ENCODE measurements at regions not wholly inside any gene's neighbourhood (a gene's known extent, or its start where the extent isn't known, plus 50 kb on each side); places are given as distances from the start of the nearest gene placed in this dataset.

DNA sequence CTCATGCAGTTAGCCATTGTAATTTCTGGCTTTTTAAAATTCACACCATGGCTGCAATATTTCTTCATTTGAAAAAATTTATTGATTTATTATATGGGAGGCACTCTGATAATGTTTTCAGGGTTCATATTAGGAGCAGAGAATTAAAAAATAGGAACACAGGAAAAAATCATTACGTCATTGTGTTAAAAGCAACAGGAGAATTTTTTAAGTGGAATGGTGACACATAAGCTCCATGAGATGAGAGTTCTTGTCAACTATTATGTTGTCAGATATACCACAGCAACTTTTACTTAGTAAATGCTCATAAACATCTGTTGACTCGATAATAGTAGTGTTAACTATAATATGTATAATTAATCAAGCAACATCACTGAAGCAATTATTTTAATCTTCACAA is 400.1 kb downstream of the TDRD3 start:
- intact Hi-C loops (cut with DNase I): no loop called here
- ATAC-seq (no peak), DNase-seq (no peak)
- no peaks in the 10 kb centered on the region for H3K9me3 ChIP-seq
- no peaks in the 10 kb centered on the region for H3K27me3 ChIP-seq
- TF ChIP-seq, protein P1, sequence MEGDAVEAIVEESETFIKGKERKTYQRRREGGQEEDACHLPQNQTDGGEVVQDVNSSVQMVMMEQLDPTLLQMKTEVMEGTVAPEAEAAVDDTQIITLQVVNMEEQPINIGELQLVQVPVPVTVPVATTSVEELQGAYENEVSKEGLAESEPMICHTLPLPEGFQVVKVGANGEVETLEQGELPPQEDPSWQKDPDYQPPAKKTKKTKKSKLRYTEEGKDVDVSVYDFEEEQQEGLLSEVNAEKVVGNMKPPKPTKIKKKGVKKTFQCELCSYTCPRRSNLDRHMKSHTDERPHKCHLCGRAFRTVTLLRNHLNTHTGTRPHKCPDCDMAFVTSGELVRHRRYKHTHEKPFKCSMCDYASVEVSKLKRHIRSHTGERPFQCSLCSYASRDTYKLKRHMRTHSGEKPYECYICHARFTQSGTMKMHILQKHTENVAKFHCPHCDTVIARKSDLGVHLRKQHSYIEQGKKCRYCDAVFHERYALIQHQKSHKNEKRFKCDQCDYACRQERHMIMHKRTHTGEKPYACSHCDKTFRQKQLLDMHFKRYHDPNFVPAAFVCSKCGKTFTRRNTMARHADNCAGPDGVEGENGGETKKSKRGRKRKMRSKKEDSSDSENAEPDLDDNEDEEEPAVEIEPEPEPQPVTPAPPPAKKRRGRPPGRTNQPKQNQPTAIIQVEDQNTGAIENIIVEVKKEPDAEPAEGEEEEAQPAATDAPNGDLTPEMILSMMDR (IDR thresholded peaks at IDR 0.05): no peak
- no peak for TF ChIP-seq POLR2A (IDR thresholded peaks at IDR 0.05)
- H3K4me1 ChIP-seq: no peaks in the 10 kb centered on the region
- 55 to 59% methylated on average over 2 of the region's 2 CpGs for WGBS, 2 donors
- H3K27ac ChIP-seq: no peak overlapping the region
- no peak overlapping the region for H3K4me3 ChIP-seq
- H3K36me3 ChIP-seq (replicated peaks in 1 of 2; ENCODE audit: insufficient read depth in 1 of 2, low read depth in 2 of 2): no peaks in the 10 kb centered on the region

DNA sequence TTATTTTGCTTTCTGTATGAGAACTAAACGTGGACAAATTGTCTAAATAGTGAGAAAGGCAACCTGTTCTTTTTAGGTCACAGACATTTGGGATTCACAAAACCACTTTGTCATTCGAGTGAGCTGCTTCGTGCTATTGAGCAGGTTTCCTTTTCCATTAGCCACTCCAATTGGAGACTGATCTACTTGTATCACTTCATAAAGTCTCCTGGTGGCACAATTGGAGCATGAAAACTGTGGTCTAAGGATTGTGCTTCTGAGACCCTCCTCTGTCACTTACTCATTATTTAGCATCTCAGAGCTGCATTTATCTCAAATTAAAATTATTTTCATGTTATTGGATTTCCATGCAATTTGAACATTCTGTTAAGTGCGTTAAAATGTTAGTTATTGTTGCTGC is 397.7 kb downstream of the TDRD3 start:
- Histone ChIP-seq H3K4me1 (no peaks in the 10 kb centered on the region), H3K27me3 (no peaks in the 10 kb centered on the region), H3K27ac (no peak overlapping the region), H3K9me3 (no peaks in the 10 kb centered on the region), H3K4me3 (no peak overlapping the region), H3K36me3 (replicated peaks in 1 of 2; ENCODE audit: insufficient read depth in 1 of 2, low read depth in 2 of 2) (no peaks in the 10 kb centered on the region)
- intact Hi-C loops (cut with DNase I): no loop called here
- no peak for ATAC-seq
- DNase-seq: no peak
- TF ChIP-seq POLR2A (IDR thresholded peaks at IDR 0.05): no peak
- TF ChIP-seq, protein P1 (IDR thresholded peaks at IDR 0.05): no peak
- 66 to 68% methylated on average over 4 of the region's 4 CpGs for WGBS, 2 donors

DNA sequence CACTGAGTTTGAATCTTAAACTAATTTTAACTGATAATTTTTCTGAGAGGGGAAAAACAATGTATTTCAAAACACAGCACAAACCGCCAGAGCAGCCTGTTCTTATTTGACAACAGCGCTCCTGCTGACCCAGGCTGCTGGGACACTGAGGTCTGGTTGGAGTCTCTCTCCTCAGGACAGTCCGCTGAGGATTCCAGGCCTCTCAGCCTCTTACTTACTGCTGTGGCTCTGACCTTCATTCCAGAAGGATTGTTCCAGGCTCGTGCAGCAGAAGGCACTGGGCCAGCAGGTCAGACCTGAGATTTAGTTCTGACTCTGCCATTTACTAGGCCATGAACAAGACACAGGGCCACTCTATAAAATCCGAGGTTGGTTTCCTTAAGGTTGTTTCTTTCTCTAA is 393.6 kb downstream of the TDRD3 start:
- intact Hi-C loops (cut with DNase I): no loop called here
- TF ChIP-seq, protein P1 (IDR thresholded peaks at IDR 0.05): no peak
- no peak for TF ChIP-seq POLR2A (IDR thresholded peaks at IDR 0.05)
- no peaks in the 10 kb centered on the region for H3K36me3 ChIP-seq (replicated peaks in 1 of 2; ENCODE audit: insufficient read depth in 1 of 2, low read depth in 2 of 2)
- DNase-seq (no peak), ATAC-seq (no peak)
- H3K9me3 ChIP-seq: no peaks in the 10 kb centered on the region
- H3K4me3 ChIP-seq: no peak overlapping the region
- 72 to 76% methylated on average over 5 of the region's 5 CpGs for WGBS, 2 donors
- H3K4me1 ChIP-seq: no peaks in the 10 kb centered on the region
- no peaks in the 10 kb centered on the region for H3K27me3 ChIP-seq
- no peak overlapping the region for H3K27ac ChIP-seq

DNA sequence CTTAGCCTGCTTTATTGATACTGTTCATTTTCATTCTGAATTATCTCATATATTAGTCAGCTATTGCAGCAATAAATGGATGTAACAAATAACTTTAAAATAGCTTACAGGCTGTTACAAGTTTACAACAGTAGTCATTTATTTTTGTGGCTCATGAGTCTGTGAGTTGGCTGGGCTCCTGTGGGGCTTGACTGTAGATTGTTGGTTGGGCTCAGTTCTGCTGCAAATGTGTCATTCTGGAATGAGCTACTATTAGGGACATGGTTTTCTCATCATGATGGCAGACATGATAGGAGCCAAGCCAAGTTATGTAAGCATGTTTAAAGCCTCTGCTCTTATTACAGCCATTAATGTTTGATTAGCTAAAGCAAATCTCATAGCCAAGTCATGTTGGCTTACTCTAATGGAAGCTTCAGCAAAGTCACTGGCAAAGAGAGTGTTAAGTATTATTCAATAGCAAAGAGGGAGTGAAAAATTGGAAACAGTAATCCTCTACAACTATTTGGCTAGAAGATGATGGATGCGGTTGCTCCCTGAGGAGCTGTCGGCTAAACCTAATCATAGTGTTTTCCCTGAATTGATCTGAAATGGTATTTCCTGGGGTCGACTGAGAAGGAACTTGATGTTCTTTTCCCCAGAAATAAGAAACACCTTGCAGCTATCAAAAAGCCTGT is 391.3 kb downstream of the TDRD3 start:
- Histone ChIP-seq H3K27ac (no peak overlapping the region), H3K27me3 (no peaks in the 10 kb centered on the region), H3K4me3 (no peak overlapping the region), H3K4me1 (no peaks in the 10 kb centered on the region), H3K9me3 (no peaks in the 10 kb centered on the region), H3K36me3 (replicated peaks in 1 of 2; ENCODE audit: insufficient read depth in 1 of 2, low read depth in 2 of 2) (no peaks in the 10 kb centered on the region)
- peak; percentile 40 for ATAC-seq
- TF ChIP-seq, protein P1 (IDR thresholded peaks at IDR 0.05): no peak
- TF ChIP-seq POLR2A (IDR thresholded peaks at IDR 0.05): no peak
- DNase-seq: peak in 2 of 4 donors; percentile 11 to 13
- 42 to 46% methylated on average over 3 of the region's 3 CpGs for WGBS, 2 donors
- intact Hi-C loops (cut with DNase I): no loop called here

DNA sequence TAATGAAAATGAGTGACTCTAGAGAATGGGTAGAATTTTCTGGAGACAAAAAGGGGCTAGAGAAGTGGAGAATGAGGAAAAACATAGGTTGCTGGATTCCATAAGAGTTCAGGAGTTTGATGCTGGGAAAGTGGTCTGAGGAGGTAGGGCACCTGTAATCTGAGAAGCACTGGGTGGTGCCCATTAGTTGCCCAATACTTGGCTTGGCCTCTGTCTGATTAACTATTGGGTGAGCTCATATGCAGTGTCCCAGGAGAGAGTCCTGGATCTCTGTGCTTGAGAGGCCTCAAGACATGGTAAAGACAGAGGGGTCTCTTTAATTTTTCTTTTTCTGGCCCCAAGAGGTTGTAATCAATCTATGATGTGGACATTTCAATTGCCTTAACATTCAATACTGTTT is 390.1 kb downstream of the TDRD3 start:
- DNase-seq: no peak
- Histone ChIP-seq H3K27ac (no peak overlapping the region), H3K27me3 (no peaks in the 10 kb centered on the region), H3K4me1 (no peaks in the 10 kb centered on the region), H3K36me3 (replicated peaks in 1 of 2; ENCODE audit: insufficient read depth in 1 of 2, low read depth in 2 of 2) (no peaks in the 10 kb centered on the region), H3K4me3 (no peak overlapping the region), H3K9me3 (no peaks in the 10 kb centered on the region)
- intact Hi-C loops (cut with DNase I): no loop called here
- TF ChIP-seq, protein P1 (IDR thresholded peaks at IDR 0.05): no peak
- no peak for TF ChIP-seq POLR2A (IDR thresholded peaks at IDR 0.05)
- ATAC-seq: no peak

All from body of pancreas (tissue), 4 donors.